GM19240 (cell line): ENCODE measurements at regions not wholly inside any gene's neighbourhood (a gene's known extent, or its start where the extent isn't known, plus 50 kb on each side); places are given as distances from the start of the nearest gene placed in this dataset.
"Not testable (repeated sequence)": the region's sequence is repeated elsewhere in the genome, so short reads cannot be mapped to it uniquely, and the experiment has no call there.

Experiments used
- DNase-seq: peaks from one replicate; pipeline ENCODE4 v3.0.0; 2011; ENCODE audit warnings: low spot score; ENCODE audit not compliant: insufficient read length

GRCh38 chr7:356691-357462 is 66.9 kb downstream of the FOXL3 start:
- DNase-seq = no peak

DNA sequence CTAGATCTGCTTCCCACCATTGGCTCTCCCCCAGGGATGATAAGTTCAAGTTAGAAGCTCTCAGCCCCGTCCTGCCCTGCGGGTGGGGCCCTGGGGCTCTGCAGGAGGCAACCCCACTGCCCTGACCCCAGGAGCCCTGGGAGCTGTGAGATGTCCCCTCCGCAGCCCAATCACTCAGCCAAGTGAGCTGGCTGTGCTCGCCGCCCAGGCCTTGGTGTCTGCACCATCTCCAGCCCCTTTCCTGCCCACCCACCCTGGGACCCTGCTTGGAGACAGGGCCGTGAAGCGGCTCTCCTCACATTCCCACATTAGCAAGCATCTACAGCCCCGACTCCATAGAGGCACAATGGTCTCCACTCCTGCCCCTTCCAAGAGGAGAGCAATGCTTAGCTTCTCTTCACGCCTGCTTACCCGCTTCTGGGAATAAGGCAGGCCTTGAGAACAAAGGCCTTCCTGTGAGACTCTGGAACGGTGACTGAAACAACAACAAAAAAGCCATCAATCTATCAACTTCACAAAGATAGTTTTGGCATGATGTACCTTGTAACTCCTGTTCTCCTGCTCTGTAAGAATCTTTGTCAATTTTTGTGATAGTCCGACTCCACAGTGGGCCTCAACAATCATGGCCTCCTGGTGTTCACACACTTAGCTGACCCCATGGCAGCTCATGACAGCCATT is 67.7 kb downstream of the FOXL3 start:
- no peak for DNase-seq

DNA sequence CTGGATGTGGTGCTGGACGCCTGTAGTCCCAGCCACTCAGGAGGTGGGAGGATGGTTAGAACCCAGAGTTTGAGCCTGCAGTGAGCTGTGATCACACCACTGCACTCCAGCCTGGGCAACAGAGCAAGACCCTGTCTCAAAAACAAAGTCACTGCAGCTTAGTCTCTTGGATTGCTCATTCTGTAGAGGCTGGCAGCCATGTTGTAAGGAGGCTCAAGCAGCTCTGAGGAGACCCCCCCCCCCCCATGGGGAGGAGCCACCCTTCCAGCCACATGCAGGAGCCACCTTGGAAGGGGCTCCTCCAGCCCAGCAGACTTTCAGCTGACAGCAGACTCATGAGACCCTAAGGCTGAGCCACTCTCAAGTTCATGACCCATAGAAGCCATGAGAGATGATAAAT is 68.4 kb downstream of the FOXL3 start:
- DNase-seq = no peak

GRCh38 chr7:359226-359765 is 69.3 kb downstream of the FOXL3 start:
- DNase-seq = no peak

DNA sequence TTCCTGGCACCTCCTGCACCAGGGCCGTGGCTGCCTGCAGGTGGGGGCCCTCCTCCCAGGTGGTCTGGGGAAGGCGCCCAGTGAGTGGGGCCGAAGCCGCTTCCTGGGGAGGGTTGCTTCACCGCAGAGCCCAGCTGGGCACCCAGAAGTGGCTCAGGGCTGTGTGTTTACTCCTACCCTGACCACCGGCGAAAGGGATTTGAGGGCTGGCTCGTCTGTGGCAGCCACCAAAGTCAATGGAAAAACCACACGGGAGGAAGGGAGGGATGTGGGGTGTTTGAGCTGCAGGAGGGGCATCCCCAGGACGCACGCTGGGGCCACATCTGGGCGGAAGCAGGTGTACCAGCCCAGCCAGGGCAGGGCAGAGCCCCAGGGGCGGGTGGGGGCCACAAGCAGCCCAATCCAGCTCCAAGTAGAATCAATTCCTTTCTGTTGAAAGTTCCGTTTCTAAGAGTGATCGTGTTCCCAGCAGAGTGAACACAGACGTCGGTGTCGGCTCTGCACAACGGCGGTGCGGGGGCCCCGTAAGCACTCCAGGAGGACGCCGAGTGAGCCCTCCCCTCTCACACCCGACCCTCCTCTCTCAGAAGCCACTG is 69.9 kb downstream of the FOXL3 start:
- DNase-seq = no peak

DNA sequence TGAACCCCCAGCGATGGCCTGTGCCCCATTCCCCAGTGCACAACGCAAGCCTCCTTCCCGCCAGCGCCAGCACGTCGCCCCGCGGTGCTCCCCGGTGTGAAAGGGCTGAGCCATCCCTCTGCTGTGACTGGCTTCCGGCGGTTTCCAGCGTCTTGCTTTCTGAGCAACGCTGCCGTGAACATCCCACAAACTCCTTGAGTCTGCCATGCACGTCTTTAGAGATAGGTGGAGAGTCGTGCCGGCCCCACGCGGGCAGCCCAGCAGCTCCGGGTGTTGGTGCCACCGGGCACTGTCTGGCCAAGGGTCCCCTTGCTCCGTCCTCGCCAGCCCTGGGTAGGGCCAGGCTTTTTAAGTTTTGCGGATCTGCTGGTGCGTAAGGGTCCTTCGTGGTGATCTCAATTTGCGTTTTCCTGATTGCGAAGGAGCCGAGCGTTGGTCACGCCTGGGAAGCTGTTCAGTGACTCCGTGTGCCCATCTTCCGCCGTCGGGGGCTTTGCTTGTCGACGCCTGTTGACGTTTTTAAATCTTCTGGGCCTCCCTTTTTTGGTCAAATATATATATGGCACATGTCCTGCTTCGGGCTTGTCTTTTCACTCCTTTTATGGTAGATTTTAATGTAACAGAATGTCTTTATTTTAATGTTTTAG is 70.6 kb downstream of the FOXL3 start:
- DNase-seq = no peak

- not testable (repeated sequence) for DNase-seq
Measured at GRCh38 chr7:361182-361581, 71.2 kb downstream of the FOXL3 start.

DNA sequence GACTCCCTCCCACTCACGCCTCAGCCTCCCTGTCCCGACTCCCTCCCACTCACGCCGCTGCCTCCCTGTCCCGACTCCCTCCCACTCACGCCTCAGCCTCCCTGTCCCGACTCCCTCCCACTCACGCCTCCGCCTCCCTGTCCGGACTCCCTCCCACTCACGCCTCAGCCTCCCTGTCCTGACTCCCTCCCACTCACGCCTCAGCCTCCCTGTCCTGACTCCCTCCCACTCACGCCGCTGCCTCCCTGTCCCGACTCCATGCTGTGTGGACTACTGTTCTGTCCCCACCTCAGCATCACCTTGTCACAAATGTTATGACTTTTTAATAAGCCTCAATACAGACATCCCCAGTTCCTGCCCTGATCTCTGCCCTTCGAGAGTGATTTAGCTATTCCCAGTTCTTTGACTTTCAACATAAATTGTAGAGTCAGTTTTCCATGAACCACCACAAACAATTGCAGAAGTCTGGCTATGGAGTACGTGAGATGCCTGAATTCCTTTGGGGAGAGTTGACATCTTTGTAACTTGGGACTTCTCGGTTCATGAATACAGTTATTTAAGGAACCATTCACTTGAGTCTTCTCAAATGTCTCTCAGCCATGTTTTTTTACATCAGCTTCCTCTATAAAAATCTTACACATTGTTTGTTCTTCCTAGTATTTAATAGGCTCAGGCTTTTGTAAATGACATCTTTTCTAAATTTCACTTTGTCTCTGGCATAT is 71.9 kb downstream of the FOXL3 start:
- DNase-seq = no peak

GRCh38 chr7:362402-363096 is 72.6 kb downstream of the FOXL3 start:
- no peak for DNase-seq

- DNase-seq = no peak
Measured at GRCh38 chr7:363626-364025, 73.7 kb downstream of the FOXL3 start.

- DNase-seq = no peak
Measured at GRCh38 chr7:364536-364935, 74.6 kb downstream of the FOXL3 start.

DNA sequence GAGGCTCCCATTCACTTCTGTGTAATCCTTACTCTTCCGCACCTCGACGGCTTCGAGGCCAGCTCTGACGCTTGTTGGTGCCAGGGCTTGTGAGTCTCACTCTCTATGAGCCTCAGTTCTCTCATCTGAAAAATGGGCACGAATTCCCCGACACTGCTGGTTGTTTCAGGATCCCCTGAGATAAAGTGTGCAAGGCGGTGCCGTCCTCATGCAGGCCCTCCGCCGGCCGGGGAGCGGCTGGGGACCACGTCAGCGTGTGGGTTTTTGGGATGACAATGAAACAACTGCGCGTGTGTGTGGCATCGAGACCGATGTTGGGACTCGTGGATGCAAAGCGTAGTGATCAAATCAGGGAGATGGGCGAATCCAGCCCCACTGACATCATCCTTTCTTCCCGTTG is 75.6 kb downstream of the FOXL3 start:
- DNase-seq = no peak

DNA sequence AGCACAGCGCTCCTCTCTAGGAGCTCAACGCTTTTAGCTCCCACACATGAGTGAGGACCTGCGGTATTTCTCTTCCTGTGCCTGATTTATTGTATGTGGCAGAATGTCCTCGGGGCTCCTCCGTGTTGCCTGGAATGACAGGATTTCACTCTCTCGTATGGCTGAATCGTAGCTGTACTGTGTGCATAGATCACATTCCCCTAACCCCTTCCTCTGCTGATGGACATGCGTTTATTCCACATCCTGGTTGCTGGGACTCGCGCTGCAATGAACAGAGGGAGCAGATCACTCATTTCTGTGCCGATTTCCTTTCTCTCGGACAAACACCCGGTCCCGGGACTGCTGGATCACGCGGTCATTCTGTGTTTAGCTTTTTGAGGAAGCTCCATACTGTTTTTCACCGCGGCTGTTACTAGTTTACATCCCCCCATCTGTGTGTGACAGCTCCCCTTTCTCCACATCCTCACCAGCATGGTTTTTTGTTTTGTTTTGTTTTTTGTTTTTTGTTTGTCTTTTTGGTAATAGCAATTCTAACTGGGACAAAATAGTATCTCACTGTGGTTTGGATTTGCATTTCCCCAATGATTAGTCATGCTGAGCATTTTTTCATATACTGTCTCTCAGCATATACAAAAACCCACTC is 76.3 kb downstream of the FOXL3 start:
- DNase-seq = no peak

- no peak for DNase-seq
Measured at GRCh38 chr7:367351-367901, 77.5 kb downstream of the FOXL3 start.

DNA sequence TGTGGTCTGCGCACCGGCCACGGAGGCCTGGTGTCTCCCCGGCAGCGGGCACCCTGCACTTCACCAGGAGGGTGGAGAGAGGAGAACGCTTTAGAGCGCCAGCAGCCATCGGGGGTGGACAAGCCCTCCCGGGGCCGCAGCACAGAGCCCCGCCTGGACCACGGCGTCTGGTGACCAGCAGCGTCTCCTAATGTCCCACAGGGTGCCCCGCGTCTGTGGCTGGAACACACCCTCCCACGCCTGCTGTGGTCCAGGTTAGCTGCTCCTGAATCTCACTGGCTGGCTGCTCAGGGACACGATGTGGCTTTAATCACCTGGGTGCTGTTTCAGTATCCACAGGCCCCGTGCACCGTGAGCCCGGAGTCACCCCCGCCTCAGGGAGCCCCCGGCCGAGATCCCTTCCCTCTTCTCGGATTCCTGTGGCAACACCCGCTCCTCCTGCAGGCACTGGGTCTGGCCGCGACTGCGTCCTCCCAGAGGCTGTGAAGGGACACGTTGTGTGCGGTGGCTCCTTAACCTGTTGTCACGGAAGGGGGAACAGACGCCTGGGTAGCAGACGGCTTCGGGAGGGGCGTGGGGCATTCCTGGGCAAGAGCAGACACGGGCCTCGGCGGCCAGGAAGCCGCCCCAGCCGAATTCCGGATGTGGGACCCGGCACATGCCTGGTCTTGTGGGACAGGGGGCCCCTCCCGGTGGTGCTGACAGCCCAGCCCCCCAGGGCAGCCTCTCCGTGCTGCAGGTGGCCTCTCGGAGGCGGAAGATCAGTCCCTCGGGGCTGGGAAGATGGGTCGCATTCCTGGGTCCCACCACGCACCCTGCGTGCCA is 78.9 kb downstream of the FOXL3 start:
- DNase-seq = no peak

- DNase-seq = no peak
Measured at GRCh38 chr7:369476-370258, 79.7 kb downstream of the FOXL3 start.

DNA sequence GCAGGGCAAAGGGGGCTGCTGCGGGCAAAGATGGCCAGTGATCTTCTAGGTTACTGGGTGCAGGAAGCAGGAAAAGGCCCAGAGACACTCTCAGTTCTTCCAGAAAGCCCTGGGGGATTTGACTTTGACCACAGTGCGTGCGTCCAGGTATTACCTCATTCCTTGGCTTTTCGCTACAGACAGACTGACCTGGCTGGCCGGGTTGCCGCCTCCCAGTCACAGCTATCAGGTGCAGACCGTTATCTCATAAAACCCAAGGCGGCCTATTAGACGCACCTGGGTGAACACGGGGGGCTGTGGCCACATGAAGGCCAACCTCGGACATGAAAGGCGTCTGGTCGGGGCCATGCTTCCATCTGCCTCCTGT is 80.3 kb downstream of the FOXL3 start:
- no peak for DNase-seq

DNA sequence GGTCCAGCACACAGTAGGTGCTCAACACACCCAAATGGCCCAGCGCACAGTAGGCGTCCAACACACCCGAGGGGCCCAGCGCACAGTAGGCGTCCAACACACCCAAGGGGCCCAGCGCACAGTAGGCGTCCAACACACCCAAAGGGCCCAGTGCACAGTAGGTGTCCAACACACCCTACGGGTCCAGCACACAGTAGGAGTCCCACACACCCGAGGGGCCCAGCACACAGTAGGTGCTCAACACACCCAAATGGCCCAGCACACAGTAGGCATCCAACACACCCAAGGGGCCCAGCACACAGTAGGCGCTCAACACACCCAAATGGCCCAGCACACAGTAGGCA is 80.8 kb downstream of the FOXL3 start:
- no peak for DNase-seq
